CD4-positive, alpha-beta T cell (primary cell): ENCODE measurements at regions not wholly inside any gene's neighbourhood (a gene's known extent, or its start where the extent isn't known, plus 50 kb on each side); places are given as distances from the start of the nearest gene placed in this dataset.

Experiments used
- ATAC-seq: fragments of 200-7000 bp; cut with Tn5 transposase; one replicate; pipeline ENCODE4 v1.10.0; 2022; ENCODE audit warnings: mild to moderate bottlenecking; ENCODE audit not compliant: poor library complexity
- CTCF ChIA-PET: fragments of 350-600 bp; sonication (Branson Sonifier 250); formaldehyde crosslinking; loops from one replicate; lab custom pipeline; 2021; ENCODE audit warnings: antibody characterized with exemption, inconsistent platforms; lab: Charles Lee
- POLR2A ChIA-PET: fragments of 350-600 bp; sonication (Branson Sonifier 250); formaldehyde crosslinking; loops from one replicate; lab custom pipeline; 2021; ENCODE audit warnings: antibody characterized with exemption, inconsistent platforms; lab: Charles Lee
- DNase-seq, 14 experiments: peaks; one replicate each; pipeline ENCODE4 v3.0.0-alpha.2; 2013 to 2020; ENCODE audit warnings: mixed read lengths in 2 of 14
- H3K27ac ChIP-seq, 2 donors: one replicate each; pipeline versions ENCODE4 v1.5.1 to v1.7.0; 2013; ENCODE audit warnings: low read length in 2 of 2, low read depth in 1 of 2, mild to moderate bottlenecking in 1 of 2
- H3K27me3 ChIP-seq, 2 experiments: 1 replicate in 1 of 2; 2 replicates in 1 of 2; pipeline versions ENCODE4 v1.6.1 to v1.7.0; 2013; ENCODE audit warnings: low read length in 2 of 2, control low read depth in 1 of 2, mild to moderate bottlenecking in 1 of 2, moderate library complexity in 1 of 2; ENCODE audit not compliant: insufficient read depth in 2 of 2, control insufficient read depth in 1 of 2
- H3K36me3 ChIP-seq: one replicate; pipeline ENCODE4 v1.6.1; 2013; ENCODE audit warnings: low read length, control low read depth; ENCODE audit not compliant: insufficient read depth
- H3K4me1 ChIP-seq: one replicate; pipeline ENCODE4 v1.6.1; 2013; ENCODE audit warnings: low read length, control low read depth; ENCODE audit not compliant: insufficient read depth
- H3K4me3 ChIP-seq: one replicate; pipeline ENCODE4 v1.5.1; 2013; ENCODE audit warnings: mild to moderate bottlenecking, low read length, moderate library complexity
- H3K9me3 ChIP-seq, 2 experiments: 1 replicate in 1 of 2; 2 replicates in 1 of 2; pipeline versions ENCODE4 v1.6.1 to v1.7.0; 2013; ENCODE audit warnings: low read length in 2 of 2, mild to moderate bottlenecking in 2 of 2, control low read depth in 1 of 2, moderate library complexity in 1 of 2; ENCODE audit not compliant: control insufficient read depth in 1 of 2, insufficient read depth in 1 of 2
- H3K27ac Mint-ChIP-seq: one replicate; pipeline ENCODE4 v1.8.0; 2020; ENCODE audit warnings: mixed read lengths
- H3K27me3 Mint-ChIP-seq: one replicate; pipeline ENCODE4 v1.8.0; 2021; ENCODE audit warnings: mixed read lengths
- H3K36me3 Mint-ChIP-seq: one replicate; pipeline ENCODE4 v1.8.0; 2021; ENCODE audit warnings: low read depth, mixed read lengths
- H3K4me1 Mint-ChIP-seq: one replicate; pipeline ENCODE4 v1.8.0; 2021; ENCODE audit warnings: low read depth, mixed read lengths
- H3K4me3 Mint-ChIP-seq: one replicate; pipeline ENCODE4 v1.8.0; 2020; ENCODE audit warnings: mild to moderate bottlenecking, mixed read lengths
- H3K9me3 Mint-ChIP-seq: one replicate; pipeline ENCODE4 v1.8.0; 2020; ENCODE audit warnings: mixed read lengths
- CTCF ChIP-seq: fragments of 200-600 bp; IDR thresholded peaks from one replicate; pipeline ENCODE4 v1.8.0; 2022; ENCODE audit warnings: antibody characterized with exemption, mild to moderate bottlenecking
- intact Hi-C, 2 experiments: fragments of 100-400 bp; cut with DNase I in 1 of 2; cut with micrococcal nuclease in 1 of 2; formaldehyde crosslinking; loops; one replicate each; pipeline versions ENCODE4 v1.15.1 to v1.9.0; 2023 to 2025; cut with DNase I, micrococcal nuclease

GRCh38 chr6:140599916-140600315, 1225.5 kb upstream of the CITED2 start:
- no peaks in the 10 kb centered on the region for H3K4me1 ChIP-seq
- H3K27me3 Mint-ChIP-seq: peaks cover 12% of the 10 kb centered on the region
- no peaks in the 10 kb centered on the region for H3K27me3 ChIP-seq
- no peak overlapping the region for H3K27ac ChIP-seq
- ATAC-seq: no peak
- no peak for DNase-seq
- H3K36me3 Mint-ChIP-seq: no peaks in the 10 kb centered on the region
- H3K4me3 ChIP-seq: no peak overlapping the region
- ChIA-PET POLR2A (no interaction called here), CTCF (no interaction called here)
- no peak overlapping the region for H3K27ac Mint-ChIP-seq
- no peak overlapping the region for H3K4me3 Mint-ChIP-seq
- no peak for TF ChIP-seq CTCF
- no peaks in the 10 kb centered on the region for H3K9me3 ChIP-seq
- H3K36me3 ChIP-seq: no peaks in the 10 kb centered on the region
- intact Hi-C loops: no loop called here
- H3K9me3 Mint-ChIP-seq: no peaks in the 10 kb centered on the region
- H3K4me1 Mint-ChIP-seq: no peaks in the 10 kb centered on the region

- intact Hi-C loops: no loop called here
- Mint-ChIP-seq H3K27ac (no peak overlapping the region), H3K36me3 (no peaks in the 10 kb centered on the region), H3K4me3 (no peak overlapping the region), H3K9me3 (no peaks in the 10 kb centered on the region), H3K4me1 (no peaks in the 10 kb centered on the region), H3K27me3 (peaks cover 9% of the 10 kb centered on the region)
- CTCF ChIA-PET: no interaction called here
- ATAC-seq (no peak), DNase-seq (no peak)
- no peaks in the 10 kb centered on the region for H3K36me3 ChIP-seq
- no peak overlapping the region for H3K27ac ChIP-seq
- POLR2A ChIA-PET: no interaction called here
- no peak for TF ChIP-seq CTCF
- peaks cover 0 to 6% of the 10 kb centered on the region in 2 experiments for H3K9me3 ChIP-seq
- no peaks in the 10 kb centered on the region for H3K27me3 ChIP-seq
- no peaks in the 10 kb centered on the region for H3K4me1 ChIP-seq
- H3K4me3 ChIP-seq: no peak overlapping the region
Observed at GRCh38 chr6:140597181-140597580, 1222.7 kb upstream of the CITED2 start.

GRCh38 chr6:140594806-140595128, 1220.3 kb upstream of the CITED2 start:
- ATAC-seq (no peak), DNase-seq (no peak)
- H3K27ac ChIP-seq: no peak overlapping the region
- peaks cover 0 to 6% of the 10 kb centered on the region in 2 experiments for H3K9me3 ChIP-seq
- H3K4me1 ChIP-seq: no peaks in the 10 kb centered on the region
- ChIA-PET POLR2A (no interaction called here), CTCF (no interaction called here)
- peaks cover 4% of the 10 kb centered on the region for H3K27me3 Mint-ChIP-seq
- no peaks in the 10 kb centered on the region for H3K36me3 Mint-ChIP-seq
- no peaks in the 10 kb centered on the region for H3K9me3 Mint-ChIP-seq
- TF ChIP-seq CTCF: no peak
- no peak overlapping the region for H3K4me3 ChIP-seq
- no peaks in the 10 kb centered on the region for H3K36me3 ChIP-seq
- no peak overlapping the region for H3K27ac Mint-ChIP-seq
- H3K27me3 ChIP-seq: no peaks in the 10 kb centered on the region
- no peak overlapping the region for H3K4me3 Mint-ChIP-seq
- no peaks in the 10 kb centered on the region for H3K4me1 Mint-ChIP-seq
- intact Hi-C loops: no loop called here
